ENCODE measurements at regions not wholly inside any gene's neighbourhood (a gene's known extent, or its start where the extent isn't known, plus 50 kb on each side); places are given as distances from the start of the nearest gene placed in this dataset.

- TF ChIP-seq EP300 (IDR thresholded peaks at IDR 0.05): no peak
- TF ChIP-seq CTCF (IDR thresholded peaks at IDR 0.05): no peak
- no peak for TF ChIP-seq POLR2AphosphoS5 (IDR thresholded peaks at IDR 0.05)
- no peak for TF ChIP-seq POLR2A (IDR thresholded peaks at IDR 0.05; ENCODE audit: low read depth)
- H3K36me3 ChIP-seq: no peaks in the 10 kb centered on the region
- DNase-seq (ENCODE audit: extremely low spot score): no peak
- 66% methylated on average over 8 of the region's 8 CpGs for WGBS
- H3K4me3 ChIP-seq: no peak overlapping the region
- no peaks in the 10 kb centered on the region for H3K9me3 ChIP-seq
- H3K27ac ChIP-seq (replicated peaks in 1 of 4): no peak overlapping the region
- H3K4me1 ChIP-seq: no peaks in the 10 kb centered on the region
- no peaks in the 10 kb centered on the region for H3K27me3 ChIP-seq
- intact Hi-C loops (cut with DNase I): no loop called here
These were observed 293.7 kb downstream of the FZD1 start for GRCh38 chr7:91557789-91558404.

- TF ChIP-seq POLR2A (IDR thresholded peaks at IDR 0.05; ENCODE audit: low read depth): no peak
- no peak for TF ChIP-seq CTCF (IDR thresholded peaks at IDR 0.05)
- TF ChIP-seq EP300 (IDR thresholded peaks at IDR 0.05): no peak
- TF ChIP-seq POLR2AphosphoS5 (IDR thresholded peaks at IDR 0.05): no peak
- DNase-seq (ENCODE audit: extremely low spot score): no peak
- WGBS: 85% methylated on average over 2 of the region's 2 CpGs
- intact Hi-C loops (cut with DNase I): no loop called here
- H3K27ac ChIP-seq (replicated peaks in 1 of 4): no peak overlapping the region
- H3K4me3 ChIP-seq: no peak overlapping the region
- no peaks in the 10 kb centered on the region for H3K4me1 ChIP-seq
- no peaks in the 10 kb centered on the region for H3K27me3 ChIP-seq
- H3K9me3 ChIP-seq: no peaks in the 10 kb centered on the region
- H3K36me3 ChIP-seq: no peaks in the 10 kb centered on the region
These were observed 295.7 kb downstream of the FZD1 start for GRCh38 chr7:91559947-91560346.

GRCh38 chr7:91564101-91564500, 299.9 kb downstream of the FZD1 start:
- intact Hi-C loops (cut with DNase I): no loop called here

GRCh38 chr7:91564541-91564940, 300.3 kb downstream of the FZD1 start:
- no peak for DNase-seq (ENCODE audit: extremely low spot score)
- no peaks in the 10 kb centered on the region for H3K9me3 ChIP-seq
- intact Hi-C loops (cut with DNase I): no loop called here
- no peaks in the 10 kb centered on the region for H3K27me3 ChIP-seq
- no peak overlapping the region for H3K4me3 ChIP-seq
- H3K4me1 ChIP-seq: peaks cover 0 to 33% (median 32%) of the 10 kb centered on the region in 4 donors
- H3K36me3 ChIP-seq: no peaks in the 10 kb centered on the region
- WGBS: 94% methylated on average over 1 of the region's 1 CpG
- TF ChIP-seq POLR2AphosphoS5 (IDR thresholded peaks at IDR 0.05): no peak
- no peak for TF ChIP-seq CTCF (IDR thresholded peaks at IDR 0.05)
- TF ChIP-seq POLR2A (IDR thresholded peaks at IDR 0.05; ENCODE audit: low read depth): no peak
- no peak for TF ChIP-seq EP300 (IDR thresholded peaks at IDR 0.05)
- no peak overlapping the region for H3K27ac ChIP-seq (replicated peaks in 1 of 4)

More at GRCh38 chr7:91564101-91564500, 299.9 kb downstream of the FZD1 start:
- 96% methylated on average over 1 of the region's 1 CpG for WGBS
- Histone ChIP-seq H3K36me3 (no peaks in the 10 kb centered on the region), H3K4me3 (no peak overlapping the region), H3K4me1 (peaks cover 0 to 29% (median 27%) of the 10 kb centered on the region in 4 donors), H3K27me3 (no peaks in the 10 kb centered on the region), H3K27ac (replicated peaks in 1 of 4) (no peak overlapping the region), H3K9me3 (no peaks in the 10 kb centered on the region)
- TF ChIP-seq EP300 (IDR thresholded peaks at IDR 0.05) (no peak), POLR2AphosphoS5 (IDR thresholded peaks at IDR 0.05) (no peak), POLR2A (IDR thresholded peaks at IDR 0.05; ENCODE audit: low read depth) (no peak), CTCF (IDR thresholded peaks at IDR 0.05) (no peak)
- DNase-seq (ENCODE audit: extremely low spot score): no peak

Measured in esophagus muscularis mucosa (tissue), 4 donors.